ENCODE measurements at regions not wholly inside any gene's neighbourhood (a gene's known extent, or its start where the extent isn't known, plus 50 kb on each side); places are given as distances from the start of the nearest gene placed in this dataset.
"Not testable (repeated sequence)": the region's sequence is repeated elsewhere in the genome, so short reads cannot be mapped to it uniquely, and the experiment has no call there.

DNA sequence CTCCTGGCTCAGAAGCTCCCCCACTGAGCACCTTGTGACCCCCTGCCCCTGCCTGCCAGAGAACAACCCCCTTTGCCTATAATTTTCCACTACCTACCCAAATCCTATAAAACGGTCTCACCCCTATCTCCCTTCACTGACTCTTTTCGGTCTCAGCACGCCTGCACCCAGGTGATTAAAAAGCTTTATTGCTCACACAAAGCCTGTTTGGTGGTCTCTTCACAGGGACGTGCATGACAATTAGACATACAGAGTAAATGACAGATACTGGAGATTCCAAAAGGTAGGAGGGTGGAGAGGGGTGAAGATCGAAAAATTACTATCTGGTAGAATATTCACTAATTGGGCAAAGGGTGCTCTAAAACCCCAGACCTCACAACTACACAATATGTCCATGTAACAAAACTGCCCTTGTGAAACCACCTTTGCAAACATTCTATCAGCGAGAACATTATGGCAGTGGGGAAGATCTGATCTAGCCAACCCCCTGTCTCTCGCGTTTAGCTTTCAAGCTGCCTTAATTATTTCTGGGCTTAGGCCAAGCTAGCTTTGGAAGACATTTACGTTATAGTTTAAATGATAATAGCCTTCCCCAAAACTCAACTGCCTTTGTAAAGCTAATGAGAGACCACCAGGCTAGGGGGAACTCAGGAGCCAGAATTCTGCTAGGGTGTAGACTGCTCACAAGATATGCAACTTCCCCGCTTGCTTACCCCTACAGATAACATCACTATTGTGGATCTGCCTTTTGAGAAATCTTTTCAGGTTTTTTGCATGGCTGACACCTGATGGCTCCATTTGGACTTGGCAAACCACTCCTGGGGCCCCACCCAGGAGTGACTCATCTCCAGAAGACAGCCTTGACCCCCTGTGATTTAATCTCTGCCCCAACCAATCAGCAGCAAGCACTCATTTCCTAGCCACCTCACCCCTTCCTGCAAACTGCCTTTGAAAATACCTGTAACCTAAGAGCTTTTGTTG is 1534.0 kb upstream of the SPRY2 start:
- Histone ChIP-seq H3K36me3 (replicated peaks in 1 of 2; ENCODE audit: control insufficient read depth in 2 of 2, insufficient read depth in 2 of 2, low read length in 2 of 2) (no peaks in the 10 kb centered on the region), H3K79me1 (ENCODE audit: low read depth, low read length) (no peaks in the 10 kb centered on the region), H3K4ac (ENCODE audit: low read length) (no peak overlapping the region), H3K27ac (replicated peaks; ENCODE audit: low read length) (no peak overlapping the region), H2BK12ac (ENCODE audit: low read length) (no peak overlapping the region), H2AK5ac (ENCODE audit: low read depth, low read length) (no peak overlapping the region), H3K4me3 (ENCODE audit: low read length in 2 of 2) (no peak overlapping the region), H2AFZ (ENCODE audit: low read length) (no peak overlapping the region), H2BK15ac (ENCODE audit: low read length) (no peak overlapping the region), H3K4me1 (ENCODE audit: control insufficient read depth in 2 of 2, insufficient read depth in 1 of 2, low read depth in 1 of 2, low read length in 2 of 2) (peaks cover 0 to 2% of the 10 kb centered on the region in 2 donors), H3K9me3 (replicated peaks in 1 of 2; ENCODE audit: control insufficient read depth in 2 of 2, insufficient read depth in 1 of 2, low read depth in 1 of 2, low read length in 2 of 2) (no peaks in the 10 kb centered on the region), H4K91ac (ENCODE audit: low read depth, low read length, poor library complexity) (no peak overlapping the region), H3K27me3 (ENCODE audit: control insufficient read depth in 3 of 3, insufficient read depth in 3 of 3, low read depth in 1 of 3, low read length in 3 of 3) (no peaks in the 10 kb centered on the region), H3K9ac (ENCODE audit: low read depth, low read length, poor library complexity) (no peak overlapping the region), H4K8ac (ENCODE audit: low read depth, low read length) (no peak overlapping the region), H2BK120ac (ENCODE audit: low read depth, low read length) (no peak overlapping the region), H2BK5ac (ENCODE audit: low read length) (no peak overlapping the region), H3K18ac (ENCODE audit: low read length) (no peak overlapping the region), H3K14ac (ENCODE audit: low read length) (no peak overlapping the region), H3K4me2 (ENCODE audit: insufficient read depth, low read length, poor library complexity, severe bottlenecking) (no peak overlapping the region), H3K23ac (ENCODE audit: low read depth, low read length, poor library complexity) (no peak overlapping the region)
- no CpG with 5 or more reads among the region's 10 CpGs for WGBS, 2 donors (ENCODE audit: extremely low coverage in 2 of 2, insufficient read length in 2 of 2, insufficient replicate concordance in 1 of 2)
- no peak for DNase-seq (ENCODE audit: low spot score)

DNA sequence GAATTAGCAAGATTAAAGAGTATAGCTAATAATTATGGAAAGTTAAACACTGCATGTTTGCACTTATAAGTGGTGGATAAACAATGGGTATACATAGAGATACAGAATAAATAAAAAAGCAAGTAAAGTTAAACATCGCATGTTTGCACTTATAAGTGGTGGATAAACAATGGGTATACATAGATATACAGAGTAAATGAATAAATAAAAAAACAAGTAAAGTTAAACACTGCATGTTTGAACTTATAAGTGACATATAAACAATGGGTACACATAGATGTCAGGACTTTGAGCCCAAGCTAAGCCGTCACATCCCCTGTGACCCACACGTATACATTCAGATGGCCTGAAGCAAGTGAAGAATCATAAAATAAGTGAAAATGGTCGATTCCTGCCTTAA is 1533.3 kb upstream of the SPRY2 start:
- no peak overlapping the region for H4K91ac ChIP-seq (ENCODE audit: low read depth, low read length, poor library complexity)
- WGBS, 2 donors (ENCODE audit: extremely low coverage in 2 of 2, insufficient read length in 2 of 2, insufficient replicate concordance in 1 of 2) = no CpG with 5 or more reads among the region's 4 CpGs
- H4K8ac ChIP-seq (ENCODE audit: low read depth, low read length) = no peak overlapping the region
- H3K4ac ChIP-seq (ENCODE audit: low read length) = no peak overlapping the region
- H2AFZ ChIP-seq (ENCODE audit: low read length) = no peak overlapping the region
- DNase-seq (ENCODE audit: low spot score) = no peak
- H3K9me3 ChIP-seq (replicated peaks in 1 of 2; ENCODE audit: control insufficient read depth in 2 of 2, insufficient read depth in 1 of 2, low read depth in 1 of 2, low read length in 2 of 2) = no peaks in the 10 kb centered on the region
- H3K14ac ChIP-seq (ENCODE audit: low read length) = no peak overlapping the region
- H3K27me3 ChIP-seq (ENCODE audit: control insufficient read depth in 3 of 3, insufficient read depth in 3 of 3, low read depth in 1 of 3, low read length in 3 of 3) = no peaks in the 10 kb centered on the region
- H3K4me3 ChIP-seq (ENCODE audit: low read length in 2 of 2) = no peak overlapping the region
- H3K27ac ChIP-seq (replicated peaks; ENCODE audit: low read length) = no peak overlapping the region
- no peak overlapping the region for H2BK120ac ChIP-seq (ENCODE audit: low read depth, low read length)
- H3K18ac ChIP-seq (ENCODE audit: low read length) = no peak overlapping the region
- no peak overlapping the region for H3K9ac ChIP-seq (ENCODE audit: low read depth, low read length, poor library complexity)
- H3K4me1 ChIP-seq (ENCODE audit: control insufficient read depth in 2 of 2, insufficient read depth in 1 of 2, low read depth in 1 of 2, low read length in 2 of 2) = peaks cover 0 to 2% of the 10 kb centered on the region in 2 donors
- H2BK15ac ChIP-seq (ENCODE audit: low read length) = no peak overlapping the region
- no peaks in the 10 kb centered on the region for H3K79me1 ChIP-seq (ENCODE audit: low read depth, low read length)
- H3K23ac ChIP-seq (ENCODE audit: low read depth, low read length, poor library complexity) = no peak overlapping the region
- H3K36me3 ChIP-seq (replicated peaks in 1 of 2; ENCODE audit: control insufficient read depth in 2 of 2, insufficient read depth in 2 of 2, low read length in 2 of 2) = no peaks in the 10 kb centered on the region
- no peak overlapping the region for H3K4me2 ChIP-seq (ENCODE audit: insufficient read depth, low read length, poor library complexity, severe bottlenecking)
- H2BK12ac ChIP-seq (ENCODE audit: low read length) = no peak overlapping the region
- H2BK5ac ChIP-seq (ENCODE audit: low read length) = no peak overlapping the region
- no peak overlapping the region for H2AK5ac ChIP-seq (ENCODE audit: low read depth, low read length)

DNA sequence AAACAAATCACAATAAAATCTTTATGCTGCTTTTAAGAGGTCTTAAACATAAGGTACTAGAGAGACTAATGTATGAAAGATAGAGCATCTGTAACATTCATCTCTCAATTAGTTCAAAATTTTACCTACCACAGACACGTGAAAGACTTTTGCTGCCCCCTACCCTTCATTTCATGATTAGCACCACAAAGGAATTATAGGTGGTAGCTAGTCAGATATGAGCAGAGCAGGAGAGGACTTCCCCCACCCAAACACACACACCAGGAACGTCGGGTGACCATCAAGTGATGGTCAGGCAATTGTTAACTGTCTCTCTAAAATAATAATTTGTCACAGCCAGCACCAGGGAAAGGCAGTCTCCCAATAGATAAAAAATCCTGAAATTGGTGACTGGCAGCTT is 1531.7 kb upstream of the SPRY2 start:
- Histone ChIP-seq H2BK5ac (ENCODE audit: low read length) (no peak overlapping the region), H3K23ac (ENCODE audit: low read depth, low read length, poor library complexity) (no peak overlapping the region), H3K18ac (ENCODE audit: low read length) (no peak overlapping the region), H4K8ac (ENCODE audit: low read depth, low read length) (no peak overlapping the region), H2BK15ac (ENCODE audit: low read length) (no peak overlapping the region), H4K91ac (ENCODE audit: low read depth, low read length, poor library complexity) (no peak overlapping the region), H3K27ac (replicated peaks; ENCODE audit: low read length) (no peak overlapping the region), H3K36me3 (replicated peaks in 1 of 2; ENCODE audit: control insufficient read depth in 2 of 2, insufficient read depth in 2 of 2, low read length in 2 of 2) (no peaks in the 10 kb centered on the region), H3K14ac (ENCODE audit: low read length) (no peak overlapping the region), H2AK5ac (ENCODE audit: low read depth, low read length) (no peak overlapping the region), H2BK12ac (ENCODE audit: low read length) (no peak overlapping the region), H2BK120ac (ENCODE audit: low read depth, low read length) (no peak overlapping the region), H3K4me2 (ENCODE audit: insufficient read depth, low read length, poor library complexity, severe bottlenecking) (no peak overlapping the region), H2AFZ (ENCODE audit: low read length) (no peak overlapping the region), H3K4me1 (ENCODE audit: control insufficient read depth in 2 of 2, insufficient read depth in 1 of 2, low read depth in 1 of 2, low read length in 2 of 2) (peaks cover 0 to 2% of the 10 kb centered on the region in 2 donors), H3K4me3 (ENCODE audit: low read length in 2 of 2) (no peak overlapping the region), H3K4ac (ENCODE audit: low read length) (no peak overlapping the region), H3K27me3 (ENCODE audit: control insufficient read depth in 3 of 3, insufficient read depth in 3 of 3, low read depth in 1 of 3, low read length in 3 of 3) (no peaks in the 10 kb centered on the region), H3K79me1 (ENCODE audit: low read depth, low read length) (no peaks in the 10 kb centered on the region), H3K9me3 (replicated peaks in 1 of 2; ENCODE audit: control insufficient read depth in 2 of 2, insufficient read depth in 1 of 2, low read depth in 1 of 2, low read length in 2 of 2) (no peaks in the 10 kb centered on the region), H3K9ac (ENCODE audit: low read depth, low read length, poor library complexity) (no peak overlapping the region)
- no CpG with 5 or more reads among the region's 3 CpGs for WGBS, 2 donors (ENCODE audit: extremely low coverage in 2 of 2, insufficient read length in 2 of 2, insufficient replicate concordance in 1 of 2)
- peak; percentile 8 for DNase-seq (ENCODE audit: low spot score)

DNA sequence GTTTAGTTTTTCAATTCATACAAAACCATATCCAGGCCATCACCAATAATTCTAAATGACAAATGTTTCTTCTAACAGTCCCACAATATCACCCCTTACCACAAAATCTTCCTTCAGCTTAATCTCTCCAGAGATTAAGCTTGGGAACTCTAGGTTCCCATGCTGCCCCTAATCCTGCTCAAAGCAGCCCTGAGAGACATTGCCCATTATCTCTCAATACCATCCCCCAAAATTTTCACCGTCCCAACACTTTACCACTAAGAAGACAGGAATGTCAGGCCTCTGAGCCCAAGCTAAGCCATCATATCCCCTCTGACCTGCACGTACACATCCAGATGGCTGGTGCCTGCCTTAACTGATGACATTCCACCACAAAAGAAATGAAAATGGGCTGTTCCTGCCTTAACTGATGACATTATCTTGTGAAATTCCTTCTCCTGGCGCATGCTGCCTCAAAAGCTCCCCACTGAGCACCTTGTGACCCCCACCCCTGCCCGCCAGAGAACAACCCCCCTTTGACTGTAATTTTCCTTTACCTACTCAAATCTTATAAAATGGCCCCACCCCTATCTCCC is 1530.9 kb upstream of the SPRY2 start:
- not testable (repeated sequence) for H3K9ac ChIP-seq (ENCODE audit: low read depth, low read length, poor library complexity); H4K91ac ChIP-seq (ENCODE audit: low read depth, low read length, poor library complexity); H2BK5ac ChIP-seq (ENCODE audit: low read length); H3K18ac ChIP-seq (ENCODE audit: low read length); H3K27ac ChIP-seq (replicated peaks; ENCODE audit: low read length); H2BK15ac ChIP-seq (ENCODE audit: low read length); DNase-seq (ENCODE audit: low spot score); H3K23ac ChIP-seq (ENCODE audit: low read depth, low read length, poor library complexity); H2BK12ac ChIP-seq (ENCODE audit: low read length); H3K4me1 ChIP-seq (ENCODE audit: control insufficient read depth in 2 of 2, insufficient read depth in 1 of 2, low read depth in 1 of 2, low read length in 2 of 2); H3K4me2 ChIP-seq (ENCODE audit: insufficient read depth, low read length, poor library complexity, severe bottlenecking); H4K8ac ChIP-seq (ENCODE audit: low read depth, low read length); H3K36me3 ChIP-seq (replicated peaks in 1 of 2; ENCODE audit: control insufficient read depth in 2 of 2, insufficient read depth in 2 of 2, low read length in 2 of 2); H3K4me3 ChIP-seq (ENCODE audit: low read length in 2 of 2); H3K9me3 ChIP-seq (replicated peaks in 1 of 2; ENCODE audit: control insufficient read depth in 2 of 2, insufficient read depth in 1 of 2, low read depth in 1 of 2, low read length in 2 of 2); H2BK120ac ChIP-seq (ENCODE audit: low read depth, low read length); H3K79me1 ChIP-seq (ENCODE audit: low read depth, low read length); H2AFZ ChIP-seq (ENCODE audit: low read length); H3K14ac ChIP-seq (ENCODE audit: low read length); H3K4ac ChIP-seq (ENCODE audit: low read length); H2AK5ac ChIP-seq (ENCODE audit: low read depth, low read length); H3K27me3 ChIP-seq (ENCODE audit: control insufficient read depth in 3 of 3, insufficient read depth in 3 of 3, low read depth in 1 of 3, low read length in 3 of 3)
- no CpG with 5 or more reads among the region's 4 CpGs for WGBS, 2 donors (ENCODE audit: extremely low coverage in 2 of 2, insufficient read length in 2 of 2, insufficient replicate concordance in 1 of 2)

Data from neuronal stem cell (in vitro differentiated cells).